GM12872 (cell line): ENCODE measurements at regions not wholly inside any gene's neighbourhood (a gene's known extent, or its start where the extent isn't known, plus 50 kb on each side); places are given as distances from the start of the nearest gene placed in this dataset.

ENCODE experiments used
- TF ChIP-seq, protein P1 (sequence below): IDR thresholded peaks from 3 replicates; pipeline ENCODE4 v1.5.1; 2011; ENCODE audit warnings: low read depth, mild to moderate bottlenecking, low read length, moderate library complexity; ENCODE audit not compliant: insufficient read depth

DNA sequence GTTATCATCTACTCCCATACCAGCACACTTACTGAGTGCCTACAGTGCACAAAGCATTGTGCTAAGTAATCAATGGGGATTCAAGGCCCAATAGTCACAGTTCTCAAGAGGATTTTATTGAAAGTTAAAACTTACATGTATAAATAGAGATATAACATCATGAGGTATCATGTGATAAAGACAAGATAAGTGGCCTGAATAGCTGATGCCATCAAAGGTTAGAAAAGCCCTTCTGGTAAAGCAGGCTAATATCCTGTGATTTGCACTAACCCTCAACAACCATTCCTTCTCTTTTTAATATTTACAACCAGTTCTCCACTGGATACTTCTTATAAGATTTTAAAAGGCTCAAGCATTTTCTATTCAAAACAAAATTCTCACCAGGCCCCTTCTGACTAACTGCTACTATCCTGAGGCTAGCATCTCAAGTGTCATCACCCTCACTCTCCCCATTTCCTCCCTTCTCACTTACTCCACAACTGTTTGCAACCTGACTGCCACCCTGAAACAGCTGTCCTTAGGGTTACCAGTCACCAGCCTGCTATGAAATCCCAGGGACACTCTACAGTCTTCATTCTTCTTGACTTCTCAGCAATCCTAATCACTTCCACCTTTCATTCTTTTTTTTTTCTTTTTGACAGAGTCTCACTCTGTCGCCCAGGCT, 377.9 kb downstream of the ENC1 start:
- TF ChIP-seq, protein P1, sequence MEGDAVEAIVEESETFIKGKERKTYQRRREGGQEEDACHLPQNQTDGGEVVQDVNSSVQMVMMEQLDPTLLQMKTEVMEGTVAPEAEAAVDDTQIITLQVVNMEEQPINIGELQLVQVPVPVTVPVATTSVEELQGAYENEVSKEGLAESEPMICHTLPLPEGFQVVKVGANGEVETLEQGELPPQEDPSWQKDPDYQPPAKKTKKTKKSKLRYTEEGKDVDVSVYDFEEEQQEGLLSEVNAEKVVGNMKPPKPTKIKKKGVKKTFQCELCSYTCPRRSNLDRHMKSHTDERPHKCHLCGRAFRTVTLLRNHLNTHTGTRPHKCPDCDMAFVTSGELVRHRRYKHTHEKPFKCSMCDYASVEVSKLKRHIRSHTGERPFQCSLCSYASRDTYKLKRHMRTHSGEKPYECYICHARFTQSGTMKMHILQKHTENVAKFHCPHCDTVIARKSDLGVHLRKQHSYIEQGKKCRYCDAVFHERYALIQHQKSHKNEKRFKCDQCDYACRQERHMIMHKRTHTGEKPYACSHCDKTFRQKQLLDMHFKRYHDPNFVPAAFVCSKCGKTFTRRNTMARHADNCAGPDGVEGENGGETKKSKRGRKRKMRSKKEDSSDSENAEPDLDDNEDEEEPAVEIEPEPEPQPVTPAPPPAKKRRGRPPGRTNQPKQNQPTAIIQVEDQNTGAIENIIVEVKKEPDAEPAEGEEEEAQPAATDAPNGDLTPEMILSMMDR = no peak

DNA sequence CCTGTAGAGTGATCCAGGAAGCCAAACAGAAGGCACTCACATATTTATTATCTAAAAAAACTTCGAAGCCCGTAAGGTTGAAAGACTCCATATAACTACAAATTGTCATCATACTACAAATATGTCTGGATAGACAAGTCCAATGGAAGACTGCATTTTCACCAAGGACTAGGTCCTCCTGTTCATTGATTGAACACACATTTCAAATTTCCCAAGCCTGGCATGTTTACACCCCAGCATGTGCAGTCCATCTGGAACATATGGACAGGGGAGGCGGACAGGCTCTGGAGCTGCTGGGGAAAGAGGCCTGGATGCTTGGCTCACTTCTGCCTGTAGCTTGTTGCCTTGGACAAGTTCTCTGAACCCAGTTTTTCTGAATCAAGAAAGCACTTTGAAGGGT, 378.7 kb downstream of the ENC1 start:
- TF ChIP-seq, protein P1 = no peak

DNA sequence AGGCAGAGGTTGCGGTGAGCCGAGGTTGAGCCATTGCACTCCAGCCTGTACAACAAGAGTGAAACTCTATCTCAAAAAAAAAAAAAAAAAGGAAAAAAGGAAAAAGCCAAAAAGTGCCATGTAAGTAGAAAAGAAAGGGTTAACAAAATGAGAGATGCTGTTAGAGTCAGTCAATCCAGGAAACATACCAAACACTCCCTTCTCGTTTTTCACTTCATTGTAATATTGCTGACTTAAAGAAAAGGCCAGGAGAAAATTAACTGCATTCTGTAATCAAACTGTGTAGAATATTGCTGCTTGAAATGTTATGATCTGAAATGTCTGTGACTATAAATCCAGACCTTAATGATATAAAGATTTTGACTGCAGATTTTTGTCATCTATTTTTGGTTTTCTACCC, 379.1 kb downstream of the ENC1 start:
- TF ChIP-seq, protein P1 = no peak

DNA sequence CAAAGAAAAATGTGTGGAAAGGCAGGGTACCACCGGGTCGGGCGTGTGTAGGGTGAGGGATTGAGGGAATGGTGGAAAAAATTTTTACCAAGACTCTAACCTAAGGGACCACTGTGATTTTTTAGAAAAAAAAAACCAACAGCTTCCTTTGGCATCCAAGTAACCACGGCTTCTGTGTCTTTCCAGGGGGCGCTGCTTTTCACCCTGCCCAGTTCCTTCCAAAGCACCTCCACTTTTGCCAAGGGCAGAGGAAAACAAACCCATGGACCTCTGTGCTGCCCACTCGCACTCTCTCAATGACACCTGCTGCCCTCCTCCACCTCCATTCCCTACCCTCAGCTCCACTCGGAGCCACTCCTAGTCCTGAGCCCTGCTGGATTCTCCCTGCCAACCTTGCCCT, 381.0 kb downstream of the ENC1 start:
- TF ChIP-seq, protein P1 = no peak

DNA sequence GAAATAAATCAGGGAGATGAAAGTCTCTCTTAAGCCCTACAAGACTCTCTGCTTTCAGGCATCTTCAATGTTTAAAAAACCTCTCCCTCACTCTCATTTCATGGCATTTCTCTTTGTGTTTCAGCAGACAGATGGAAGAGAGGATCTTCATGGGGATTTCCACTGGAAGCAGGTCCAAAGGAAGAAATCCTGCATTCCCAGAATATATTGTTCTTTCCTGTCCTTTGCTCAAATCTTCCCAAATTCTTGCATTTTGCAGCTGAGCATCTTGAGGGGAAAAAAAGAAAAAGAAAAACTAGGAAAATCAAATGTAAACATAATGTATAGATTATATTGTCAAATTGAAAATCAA, 382.2 kb downstream of the ENC1 start:
- TF ChIP-seq, protein P1 = no peak

DNA sequence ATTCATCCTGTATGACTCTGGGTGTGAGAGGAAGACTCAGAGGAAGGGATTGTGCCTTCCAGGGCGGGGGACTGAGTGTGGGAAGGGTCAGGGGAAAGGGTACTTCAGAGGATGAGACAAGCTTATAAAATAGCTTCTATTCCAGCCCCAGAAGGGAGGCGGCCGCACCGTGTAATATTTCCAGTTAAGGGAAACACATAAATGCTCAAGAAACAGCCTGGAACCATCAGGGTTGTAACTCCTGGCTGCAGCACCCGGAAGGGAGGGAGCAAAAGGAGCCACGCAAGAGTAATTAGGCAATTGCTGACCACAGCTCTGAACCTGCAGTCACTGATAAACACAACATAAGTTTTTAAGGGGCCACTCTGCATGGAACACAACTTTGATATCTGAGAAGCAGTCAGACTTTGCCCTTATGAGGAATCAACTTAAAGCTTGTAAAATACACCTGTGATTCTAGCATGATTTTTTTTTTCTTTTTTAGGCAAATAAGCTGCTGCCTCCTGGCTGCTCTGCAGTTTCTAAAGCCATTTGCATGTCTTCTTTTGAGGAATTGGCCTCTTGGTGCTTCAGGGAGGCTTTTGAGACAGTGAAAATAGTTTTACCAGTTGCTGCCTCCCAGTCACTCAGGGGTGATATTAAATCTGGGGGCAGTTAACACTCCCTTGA, 382.7 kb downstream of the ENC1 start:
- TF ChIP-seq, protein P1 = no peak

DNA sequence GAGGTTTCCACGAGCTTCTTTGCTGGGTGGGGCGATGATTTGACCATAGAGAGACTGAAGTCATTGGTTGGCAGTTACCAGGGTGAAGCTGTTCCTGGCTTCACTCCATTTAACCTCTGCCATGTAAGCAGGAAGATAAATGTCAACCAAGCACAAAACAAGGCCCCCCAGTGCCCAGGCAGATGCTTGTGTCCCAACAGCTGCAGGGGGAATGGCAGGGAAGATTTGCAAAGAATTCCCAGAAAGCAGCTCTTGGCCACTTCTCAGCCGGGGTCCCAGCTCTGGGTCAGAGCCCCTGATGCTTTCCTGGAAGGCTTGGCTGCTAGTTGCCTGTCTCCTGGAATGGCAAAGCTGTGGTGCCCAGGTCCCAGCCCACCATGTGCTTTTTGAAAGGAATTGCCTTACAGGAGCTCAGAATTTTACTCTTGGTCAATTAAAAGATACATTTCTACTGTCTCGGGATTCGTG, 383.4 kb downstream of the ENC1 start:
- TF ChIP-seq, protein P1 = no peak
